Neural cell (in vitro differentiated cells): ENCODE measurements at regions not wholly inside any gene's neighbourhood (a gene's known extent, or its start where the extent isn't known, plus 50 kb on each side); places are given as distances from the start of the nearest gene placed in this dataset.

Experiments used
- EP300 ChIP-seq: fragments of 450-650 bp; conservative IDR thresholded peaks from 2 replicates; pipeline ENCODE4 v1.6.1; 2014; ENCODE audit warnings: antibody characterized with exemption, mild to moderate bottlenecking, moderate library complexity; ENCODE audit not compliant: poor library complexity, severe bottlenecking
- MXI1 ChIP-seq: fragments of 450-650 bp; conservative IDR thresholded peaks from 2 replicates; pipeline ENCODE4 v1.6.1; 2014; ENCODE audit warnings: antibody characterized with exemption, mild to moderate bottlenecking; ENCODE audit not compliant: poor library complexity, severe bottlenecking
- TAF1 ChIP-seq: IDR thresholded peaks from 2 replicates; pipeline ENCODE4 v1.6.1; 2012; ENCODE audit warnings: low read depth
- TF ChIP-seq, protein P1 (sequence below): fragments of 450-650 bp; IDR thresholded peaks from 2 replicates; pipeline ENCODE4 v1.5.1; 2014; ENCODE audit warnings: antibody characterized with exemption, mild to moderate bottlenecking, moderate library complexity; ENCODE audit not compliant: poor library complexity, severe bottlenecking

DNA sequence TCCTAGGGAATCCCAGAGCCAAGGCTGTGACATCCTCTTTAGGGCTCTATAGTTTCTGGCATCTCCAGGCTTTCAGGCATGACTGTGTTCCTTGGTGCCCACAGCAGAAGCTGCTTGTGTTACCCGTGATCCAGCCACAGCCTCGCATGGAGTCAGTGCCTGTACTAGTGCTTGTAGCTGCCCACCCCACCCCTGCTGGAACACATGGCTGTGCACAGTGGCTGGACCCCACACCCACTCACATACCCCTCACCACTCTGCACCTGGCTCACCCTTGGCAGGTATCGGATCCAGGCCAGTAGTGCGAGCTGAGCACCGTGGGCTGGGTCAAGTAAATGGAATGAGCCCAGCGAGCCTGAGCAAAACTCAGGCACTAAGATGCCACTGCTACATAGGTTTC is 934.7 kb upstream of the PRMT6 start:
- TF ChIP-seq TAF1 (no peak), EP300 (no peak), MXI1 (no peak)
- TF ChIP-seq, protein P1, sequence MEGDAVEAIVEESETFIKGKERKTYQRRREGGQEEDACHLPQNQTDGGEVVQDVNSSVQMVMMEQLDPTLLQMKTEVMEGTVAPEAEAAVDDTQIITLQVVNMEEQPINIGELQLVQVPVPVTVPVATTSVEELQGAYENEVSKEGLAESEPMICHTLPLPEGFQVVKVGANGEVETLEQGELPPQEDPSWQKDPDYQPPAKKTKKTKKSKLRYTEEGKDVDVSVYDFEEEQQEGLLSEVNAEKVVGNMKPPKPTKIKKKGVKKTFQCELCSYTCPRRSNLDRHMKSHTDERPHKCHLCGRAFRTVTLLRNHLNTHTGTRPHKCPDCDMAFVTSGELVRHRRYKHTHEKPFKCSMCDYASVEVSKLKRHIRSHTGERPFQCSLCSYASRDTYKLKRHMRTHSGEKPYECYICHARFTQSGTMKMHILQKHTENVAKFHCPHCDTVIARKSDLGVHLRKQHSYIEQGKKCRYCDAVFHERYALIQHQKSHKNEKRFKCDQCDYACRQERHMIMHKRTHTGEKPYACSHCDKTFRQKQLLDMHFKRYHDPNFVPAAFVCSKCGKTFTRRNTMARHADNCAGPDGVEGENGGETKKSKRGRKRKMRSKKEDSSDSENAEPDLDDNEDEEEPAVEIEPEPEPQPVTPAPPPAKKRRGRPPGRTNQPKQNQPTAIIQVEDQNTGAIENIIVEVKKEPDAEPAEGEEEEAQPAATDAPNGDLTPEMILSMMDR: no peak
